ENCODE measurements at regions not wholly inside any gene's neighbourhood (a gene's known extent, or its start where the extent isn't known, plus 50 kb on each side); places are given as distances from the start of the nearest gene placed in this dataset.

- TF ChIP-seq FOXK2 (IDR thresholded peaks at IDR 0.05), result no peak
- no peak for TF ChIP-seq BHLHE40 (IDR thresholded peaks at IDR 0.05; ENCODE audit: borderline replicate concordance)
- no peak for TF ChIP-seq CTBP1 (IDR thresholded peaks at IDR 0.05; ENCODE audit: borderline replicate concordance)
- no peak for TF ChIP-seq HDGF (IDR thresholded peaks at IDR 0.05; ENCODE audit: borderline replicate concordance)
- TF ChIP-seq L3MBTL2 (conservative IDR thresholded peaks at IDR 0.05), result no peak
- no peak for TF ChIP-seq TARDBP (IDR thresholded peaks at IDR 0.05)
- TF ChIP-seq LEF1 (IDR thresholded peaks at IDR 0.05; ENCODE audit: borderline replicate concordance), result no peak
- no peak for TF ChIP-seq ARNT (IDR thresholded peaks at IDR 0.05)
- no peak for TF ChIP-seq PKNOX1 (IDR thresholded peaks at IDR 0.05)
- TF ChIP-seq SP1 (IDR thresholded peaks at IDR 0.05), result no peak
- TF ChIP-seq FOXM1 (IDR thresholded peaks at IDR 0.05; ENCODE audit: borderline replicate concordance), result no peak
- TF ChIP-seq NFRKB (IDR thresholded peaks at IDR 0.05), result no peak
These were observed 688.0 kb upstream of the SEMA6A start for GRCh38 chr5:117262572-117263131.

All from HEK293T (cell line).